HepG2 (cell line): ENCODE measurements at regions not wholly inside any gene's neighbourhood (a gene's known extent, or its start where the extent isn't known, plus 50 kb on each side); places are given as distances from the start of the nearest gene placed in this dataset.
A peak's percentile ranks its signal among the peaks of the same experiment; 100 is the strongest.

Source experiments
- CCDC6 ChIP-seq: sonication (generic); formaldehyde crosslinking; IDR thresholded peaks from 2 replicates; pipeline ENCODE4 v1.8.1; 2022; ENCODE audit warnings: mild to moderate bottlenecking, missing genetic modification reagents, moderate library complexity
- ELF3 ChIP-seq: IDR thresholded peaks from 2 replicates; pipeline ENCODE4 v1.6.1; 2016; ENCODE audit warnings: missing genetic modification reagents, missing compliant biosample characterization
- MAZ ChIP-seq, 2 experiments: sonication (generic) in 1 of 2; formaldehyde crosslinking in 1 of 2; IDR thresholded peaks; 2 replicates each; pipeline versions ENCODE4 v1.5.0 to v1.6.1; 2012 to 2020; ENCODE audit warnings: low read depth in 2 of 2, mild to moderate bottlenecking in 2 of 2, borderline replicate concordance in 1 of 2, improper control_type of control experiment in 1 of 2, low read length in 1 of 2, missing genetic modification reagents in 1 of 2, moderate library complexity in 1 of 2
- MTF2 ChIP-seq: sonication (generic); formaldehyde crosslinking; IDR thresholded peaks from 2 replicates; pipeline ENCODE4 v1.5.0; 2020; ENCODE audit warnings: missing genetic modification reagents, borderline replicate concordance
- NR2C2 ChIP-seq: sonication (generic); formaldehyde crosslinking; IDR thresholded peaks from 2 replicates; pipeline ENCODE4 v1.4.0; 2020; ENCODE audit warnings: missing genetic modification reagents, mild to moderate bottlenecking, moderate library complexity, borderline replicate concordance
- SALL1 ChIP-seq: sonication (generic); formaldehyde crosslinking; IDR thresholded peaks from 2 replicates; pipeline ENCODE4 v1.8.0; 2022; ENCODE audit warnings: mild to moderate bottlenecking, missing genetic modification reagents
- STAT5B ChIP-seq: sonication (generic); formaldehyde crosslinking; IDR thresholded peaks from 2 replicates; pipeline ENCODE4 v1.4.0; 2020; ENCODE audit warnings: missing genetic modification reagents
- TARDBP ChIP-seq: sonication (generic); formaldehyde crosslinking; IDR thresholded peaks from 2 replicates; pipeline ENCODE4 v1.8.0; 2022; ENCODE audit warnings: mild to moderate bottlenecking, missing genetic modification reagents
- ZBTB3 ChIP-seq: sonication (generic); formaldehyde crosslinking; IDR thresholded peaks from 2 replicates; pipeline ENCODE4 v1.4.0; 2020; ENCODE audit warnings: low read depth, mild to moderate bottlenecking, moderate library complexity, missing genetic modification reagents, borderline replicate concordance
- ZNF781 ChIP-seq: sonication (generic); formaldehyde crosslinking; IDR thresholded peaks from 2 replicates; pipeline ENCODE4 v1.5.1; 2020; ENCODE audit warnings: borderline replicate concordance, mild to moderate bottlenecking, missing genetic modification reagents; ENCODE audit errors: not compliant biosample characterization
- TF ChIP-seq, protein P1 (sequence below): sonication (generic); formaldehyde crosslinking; IDR thresholded peaks from 2 replicates; pipeline ENCODE4 v1.4.0; 2020; ENCODE audit warnings: missing genetic modification reagents, borderline replicate concordance
- TF ChIP-seq, protein P2 (sequence below): sonication (generic); formaldehyde crosslinking; IDR thresholded peaks from 2 replicates; pipeline ENCODE4 v1.5.0; 2020; ENCODE audit warnings: missing genetic modification reagents
- TF ChIP-seq, protein P3 (sequence below): sonication (generic); formaldehyde crosslinking; IDR thresholded peaks from 2 replicates; pipeline ENCODE4 v1.4.0; 2020; ENCODE audit warnings: missing genetic modification reagents
- TF ChIP-seq, protein P4 (sequence below): sonication (generic); formaldehyde crosslinking; IDR thresholded peaks from 2 replicates; pipeline ENCODE4 v1.4.0; 2020; ENCODE audit warnings: mild to moderate bottlenecking, missing genetic modification reagents
- TF ChIP-seq, protein P5 (sequence below): sonication (generic); formaldehyde crosslinking; IDR thresholded peaks from 2 replicates; pipeline ENCODE4 v1.5.0; 2020; ENCODE audit warnings: missing genetic modification reagents
- TF ChIP-seq, protein P6 (sequence below): sonication (generic); formaldehyde crosslinking; IDR thresholded peaks from 2 replicates; pipeline ENCODE4 v1.4.0; 2020; ENCODE audit warnings: mild to moderate bottlenecking, missing genetic modification reagents, borderline replicate concordance

DNA sequence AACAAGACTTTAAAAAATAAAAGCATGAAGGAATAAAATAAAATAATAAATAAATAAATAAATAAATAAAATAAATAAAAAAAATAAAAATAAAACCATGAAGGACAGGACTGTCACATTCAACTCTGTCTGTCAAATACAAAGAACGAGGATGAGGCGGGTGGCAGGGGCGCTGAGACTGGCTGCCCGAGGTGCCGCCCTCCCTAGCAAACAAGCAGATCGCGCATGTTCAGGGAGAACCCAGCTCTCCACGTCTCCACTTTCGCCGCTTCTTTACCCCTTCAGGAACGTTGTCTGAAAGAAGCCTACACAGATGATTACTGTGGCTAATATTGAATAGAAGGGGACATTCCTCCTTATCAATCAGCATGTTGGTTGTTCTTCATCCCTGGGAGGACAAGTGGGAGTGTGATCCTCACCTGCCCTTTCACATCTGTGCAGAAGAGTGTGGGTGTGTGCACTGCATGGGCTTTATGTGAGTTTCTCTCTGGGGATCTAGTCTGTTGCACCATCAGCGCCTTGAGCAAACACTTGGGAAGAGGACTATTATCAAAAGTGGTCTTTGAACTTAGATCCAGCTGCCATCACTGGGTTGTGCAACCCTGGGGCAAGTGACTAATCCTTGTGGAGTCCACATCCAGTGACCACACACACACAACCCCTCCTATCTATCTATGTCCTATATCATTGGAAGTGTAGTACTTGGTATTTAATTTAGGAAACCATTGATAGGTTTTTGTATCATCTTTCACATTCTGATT lies 399.2 kb downstream of the IRX2 start (continued):
- TF ChIP-seq, protein P1, sequence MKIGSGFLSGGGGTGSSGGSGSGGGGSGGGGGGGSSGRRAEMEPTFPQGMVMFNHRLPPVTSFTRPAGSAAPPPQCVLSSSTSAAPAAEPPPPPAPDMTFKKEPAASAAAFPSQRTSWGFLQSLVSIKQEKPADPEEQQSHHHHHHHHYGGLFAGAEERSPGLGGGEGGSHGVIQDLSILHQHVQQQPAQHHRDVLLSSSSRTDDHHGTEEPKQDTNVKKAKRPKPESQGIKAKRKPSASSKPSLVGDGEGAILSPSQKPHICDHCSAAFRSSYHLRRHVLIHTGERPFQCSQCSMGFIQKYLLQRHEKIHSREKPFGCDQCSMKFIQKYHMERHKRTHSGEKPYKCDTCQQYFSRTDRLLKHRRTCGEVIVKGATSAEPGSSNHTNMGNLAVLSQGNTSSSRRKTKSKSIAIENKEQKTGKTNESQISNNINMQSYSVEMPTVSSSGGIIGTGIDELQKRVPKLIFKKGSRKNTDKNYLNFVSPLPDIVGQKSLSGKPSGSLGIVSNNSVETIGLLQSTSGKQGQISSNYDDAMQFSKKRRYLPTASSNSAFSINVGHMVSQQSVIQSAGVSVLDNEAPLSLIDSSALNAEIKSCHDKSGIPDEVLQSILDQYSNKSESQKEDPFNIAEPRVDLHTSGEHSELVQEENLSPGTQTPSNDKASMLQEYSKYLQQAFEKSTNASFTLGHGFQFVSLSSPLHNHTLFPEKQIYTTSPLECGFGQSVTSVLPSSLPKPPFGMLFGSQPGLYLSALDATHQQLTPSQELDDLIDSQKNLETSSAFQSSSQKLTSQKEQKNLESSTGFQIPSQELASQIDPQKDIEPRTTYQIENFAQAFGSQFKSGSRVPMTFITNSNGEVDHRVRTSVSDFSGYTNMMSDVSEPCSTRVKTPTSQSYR (CRISPR knock-in tag) = peak; percentile 45; the same call in 1 of the 2 replicates
- TF ChIP-seq MAZ (IDR thresholded peaks at IDR 0.05; ENCODE audit: borderline replicate concordance, low read depth, low read length) = no peak
- 0 out of 2 replicates have a peak, but pooled peaks have one; percentile 30 for TF ChIP-seq MAZ (CRISPR knock-in tag; IDR thresholded peaks at IDR 0.05; ENCODE audit: low read depth)
- peak; percentile 62 for TF ChIP-seq NR2C2 (CRISPR knock-in tag)
- peak; percentile 90 for TF ChIP-seq SALL1
- TF ChIP-seq, protein P2, sequence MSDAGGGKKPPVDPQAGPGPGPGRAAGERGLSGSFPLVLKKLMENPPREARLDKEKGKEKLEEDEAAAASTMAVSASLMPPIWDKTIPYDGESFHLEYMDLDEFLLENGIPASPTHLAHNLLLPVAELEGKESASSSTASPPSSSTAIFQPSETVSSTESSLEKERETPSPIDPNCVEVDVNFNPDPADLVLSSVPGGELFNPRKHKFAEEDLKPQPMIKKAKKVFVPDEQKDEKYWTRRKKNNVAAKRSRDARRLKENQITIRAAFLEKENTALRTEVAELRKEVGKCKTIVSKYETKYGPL (CRISPR knock-in tag) = peak; percentile 51; the same call in 1 of the 2 replicates
- no peak for TF ChIP-seq CCDC6
- TF ChIP-seq, protein P3, sequence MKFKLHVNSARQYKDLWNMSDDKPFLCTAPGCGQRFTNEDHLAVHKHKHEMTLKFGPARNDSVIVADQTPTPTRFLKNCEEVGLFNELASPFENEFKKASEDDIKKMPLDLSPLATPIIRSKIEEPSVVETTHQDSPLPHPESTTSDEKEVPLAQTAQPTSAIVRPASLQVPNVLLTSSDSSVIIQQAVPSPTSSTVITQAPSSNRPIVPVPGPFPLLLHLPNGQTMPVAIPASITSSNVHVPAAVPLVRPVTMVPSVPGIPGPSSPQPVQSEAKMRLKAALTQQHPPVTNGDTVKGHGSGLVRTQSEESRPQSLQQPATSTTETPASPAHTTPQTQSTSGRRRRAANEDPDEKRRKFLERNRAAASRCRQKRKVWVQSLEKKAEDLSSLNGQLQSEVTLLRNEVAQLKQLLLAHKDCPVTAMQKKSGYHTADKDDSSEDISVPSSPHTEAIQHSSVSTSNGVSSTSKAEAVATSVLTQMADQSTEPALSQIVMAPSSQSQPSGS (CRISPR knock-in tag) = 0 out of 2 replicates have a peak, but pooled peaks have one; percentile 38
- no peak for TF ChIP-seq STAT5B
- TF ChIP-seq MTF2 (CRISPR knock-in tag) = no peak
- TF ChIP-seq, protein P4, sequence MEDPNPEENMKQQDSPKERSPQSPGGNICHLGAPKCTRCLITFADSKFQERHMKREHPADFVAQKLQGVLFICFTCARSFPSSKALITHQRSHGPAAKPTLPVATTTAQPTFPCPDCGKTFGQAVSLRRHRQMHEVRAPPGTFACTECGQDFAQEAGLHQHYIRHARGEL (CRISPR knock-in tag) = no peak
- TF ChIP-seq TARDBP = peak; percentile 45; the same call in 1 of the 2 replicates
- TF ChIP-seq, protein P5, sequence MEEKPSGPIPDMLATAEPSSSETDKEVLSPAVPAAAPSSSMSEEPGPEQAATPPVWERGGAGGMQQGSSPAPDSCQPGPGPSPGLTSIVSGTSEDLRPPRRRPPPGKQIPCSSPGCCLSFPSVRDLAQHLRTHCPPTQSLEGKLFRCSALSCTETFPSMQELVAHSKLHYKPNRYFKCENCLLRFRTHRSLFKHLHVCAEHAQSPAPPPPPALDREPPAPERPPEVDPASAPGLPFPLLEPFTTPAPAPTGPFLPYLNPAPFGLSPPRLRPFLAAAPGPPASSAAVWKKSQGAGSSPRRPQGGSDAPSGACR (CRISPR knock-in tag) = peak; percentile 72; the same call in 1 of the 2 replicates
- TF ChIP-seq, protein P6, sequence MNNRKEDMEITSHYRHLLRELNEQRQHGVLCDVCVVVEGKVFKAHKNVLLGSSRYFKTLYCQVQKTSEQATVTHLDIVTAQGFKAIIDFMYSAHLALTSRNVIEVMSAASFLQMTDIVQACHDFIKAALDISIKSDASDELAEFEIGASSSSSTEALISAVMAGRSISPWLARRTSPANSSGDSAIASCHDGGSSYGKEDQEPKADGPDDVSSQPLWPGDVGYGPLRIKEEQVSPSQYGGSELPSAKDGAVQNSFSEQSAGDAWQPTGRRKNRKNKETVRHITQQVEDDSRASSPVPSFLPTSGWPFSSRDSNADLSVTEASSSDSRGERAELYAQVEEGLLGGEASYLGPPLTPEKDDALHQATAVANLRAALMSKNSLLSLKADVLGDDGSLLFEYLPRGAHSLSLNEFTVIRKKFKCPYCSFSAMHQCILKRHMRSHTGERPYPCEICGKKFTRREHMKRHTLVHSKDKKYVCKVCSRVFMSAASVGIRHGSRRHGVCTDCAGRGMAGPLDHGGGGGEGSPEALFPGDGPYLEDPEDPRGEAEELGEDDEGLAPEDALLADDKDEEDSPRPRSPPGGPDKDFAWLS (CRISPR knock-in tag) = no peak
- peak; percentile 17 for TF ChIP-seq ZNF781 (CRISPR knock-in tag)
- TF ChIP-seq ELF3 (CRISPR knock-in tag) = 0 out of 2 replicates have a peak, but pooled peaks have one; percentile 29
- peak; percentile 78; the same call in 1 of the 2 replicates for TF ChIP-seq ZBTB3 (CRISPR knock-in tag)
